ENCODE measurements at regions not wholly inside any gene's neighbourhood (a gene's known extent, or its start where the extent isn't known, plus 50 kb on each side); places are given as distances from the start of the nearest gene placed in this dataset.

DNA sequence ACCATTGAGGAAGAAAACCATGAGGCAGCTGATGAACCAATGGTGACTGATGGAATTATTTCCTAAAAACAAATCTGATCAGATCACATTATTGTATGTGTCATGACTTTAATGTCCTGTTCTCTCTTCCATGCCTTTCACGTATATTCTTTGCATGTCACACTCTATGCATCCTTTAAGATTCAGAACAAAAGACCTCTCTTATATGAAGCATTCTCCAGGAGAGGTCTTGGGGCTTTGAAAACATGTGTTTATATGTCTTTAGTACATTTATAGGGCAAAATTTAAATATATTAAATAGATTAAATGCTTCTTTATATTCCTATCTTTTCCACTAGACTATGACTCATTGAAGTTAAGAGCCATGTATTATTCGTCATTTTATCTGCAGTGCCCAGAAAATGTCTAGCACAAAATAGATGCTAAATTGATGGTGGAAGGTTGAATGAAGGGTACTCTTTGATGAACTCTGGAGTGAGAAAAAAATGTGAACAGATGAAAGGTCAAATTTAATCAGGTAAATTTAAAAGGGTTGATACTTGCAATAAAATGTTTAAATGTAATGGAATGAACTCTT lies 196.3 kb downstream of the PSAT1 start:
- no peak for DNase-seq (ENCODE audit: low read depth, low spot score)
- Mint-ChIP-seq H3K4me1 (peaks cover 9% of the 10 kb centered on the region), H3K4me3 (no peak overlapping the region), H3K9me3 (peaks cover 3% of the 10 kb centered on the region), H3K27ac (ENCODE audit: unreplicated experiment) (no peak overlapping the region), H3K27me3 (ENCODE audit: low read depth) (no peaks in the 10 kb centered on the region), H3K36me3 (ENCODE audit: low read depth) (no peaks in the 10 kb centered on the region)
- no peak for TF ChIP-seq CTCF (conservative IDR thresholded peaks at IDR 0.05)

- Mint-ChIP-seq H3K9me3 (peaks cover 2% of the 10 kb centered on the region), H3K36me3 (ENCODE audit: low read depth) (peaks cover 2% of the 10 kb centered on the region), H3K4me3 (no peak overlapping the region), H3K27ac (ENCODE audit: unreplicated experiment) (no peak overlapping the region), H3K27me3 (ENCODE audit: low read depth) (no peaks in the 10 kb centered on the region), H3K4me1 (peaks cover 9% of the 10 kb centered on the region)
- DNase-seq (ENCODE audit: low read depth, low spot score) = no peak
- no peak for TF ChIP-seq CTCF (conservative IDR thresholded peaks at IDR 0.05)
These were observed 205.6 kb downstream of the PSAT1 start for GRCh38 chr9:78502566-78502965.

GRCh38 chr9:78505546-78505945 lies 208.6 kb downstream of the PSAT1 start:
- peaks cover 5% of the 10 kb centered on the region for H3K9me3 Mint-ChIP-seq
- peaks cover 2% of the 10 kb centered on the region for H3K36me3 Mint-ChIP-seq (ENCODE audit: low read depth)
- no peak for TF ChIP-seq CTCF (conservative IDR thresholded peaks at IDR 0.05)
- H3K4me3 Mint-ChIP-seq = no peak overlapping the region
- DNase-seq (ENCODE audit: low read depth, low spot score) = no peak
- no peaks in the 10 kb centered on the region for H3K27me3 Mint-ChIP-seq (ENCODE audit: low read depth)
- H3K4me1 Mint-ChIP-seq = peaks cover 11% of the 10 kb centered on the region
- no peak overlapping the region for H3K27ac Mint-ChIP-seq (ENCODE audit: unreplicated experiment)

- no peak overlapping the region for H3K4me3 Mint-ChIP-seq
- no peak for DNase-seq (ENCODE audit: low read depth, low spot score)
- H3K27ac Mint-ChIP-seq (ENCODE audit: unreplicated experiment) = no peak overlapping the region
- peaks cover 8% of the 10 kb centered on the region for H3K9me3 Mint-ChIP-seq
- peaks cover 11% of the 10 kb centered on the region for H3K4me1 Mint-ChIP-seq
- no peak for TF ChIP-seq CTCF (conservative IDR thresholded peaks at IDR 0.05)
- no peaks in the 10 kb centered on the region for H3K27me3 Mint-ChIP-seq (ENCODE audit: low read depth)
- peaks cover 2% of the 10 kb centered on the region for H3K36me3 Mint-ChIP-seq (ENCODE audit: low read depth)
These were observed 210.1 kb downstream of the PSAT1 start for GRCh38 chr9:78507037-78507436.

DNA sequence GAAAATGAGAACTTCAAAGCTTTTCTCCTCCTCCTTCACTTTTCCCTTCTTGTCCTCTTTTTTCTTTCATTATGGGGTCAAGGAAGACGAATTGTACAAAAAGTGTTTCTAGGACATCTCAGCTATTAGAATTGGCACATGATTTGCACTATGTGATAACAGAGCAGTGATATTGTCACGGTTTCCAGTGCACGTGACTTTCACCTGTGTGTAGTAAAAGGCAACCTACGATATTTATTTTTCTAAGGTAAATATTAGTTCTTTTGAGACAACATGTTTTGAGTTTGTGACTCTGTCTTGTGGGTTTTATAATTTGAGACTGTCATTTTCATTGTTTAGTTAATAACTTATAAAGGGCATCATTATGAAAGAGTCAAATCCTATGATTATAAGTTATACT lies 213.1 kb downstream of the PSAT1 start:
- DNase-seq (ENCODE audit: low read depth, low spot score) = no peak
- peaks cover 11% of the 10 kb centered on the region for H3K4me1 Mint-ChIP-seq
- TF ChIP-seq CTCF (conservative IDR thresholded peaks at IDR 0.05) = no peak
- no peak overlapping the region for H3K4me3 Mint-ChIP-seq
- no peak overlapping the region for H3K27ac Mint-ChIP-seq (ENCODE audit: unreplicated experiment)
- H3K36me3 Mint-ChIP-seq (ENCODE audit: low read depth) = no peaks in the 10 kb centered on the region
- H3K27me3 Mint-ChIP-seq (ENCODE audit: low read depth) = no peaks in the 10 kb centered on the region
- H3K9me3 Mint-ChIP-seq = peaks cover 10% of the 10 kb centered on the region

Data from neural crest cell (in vitro differentiated cells).